ENCODE measurements at regions not wholly inside any gene's neighbourhood (a gene's known extent, or its start where the extent isn't known, plus 50 kb on each side); places are given as distances from the start of the nearest gene placed in this dataset.

DNA sequence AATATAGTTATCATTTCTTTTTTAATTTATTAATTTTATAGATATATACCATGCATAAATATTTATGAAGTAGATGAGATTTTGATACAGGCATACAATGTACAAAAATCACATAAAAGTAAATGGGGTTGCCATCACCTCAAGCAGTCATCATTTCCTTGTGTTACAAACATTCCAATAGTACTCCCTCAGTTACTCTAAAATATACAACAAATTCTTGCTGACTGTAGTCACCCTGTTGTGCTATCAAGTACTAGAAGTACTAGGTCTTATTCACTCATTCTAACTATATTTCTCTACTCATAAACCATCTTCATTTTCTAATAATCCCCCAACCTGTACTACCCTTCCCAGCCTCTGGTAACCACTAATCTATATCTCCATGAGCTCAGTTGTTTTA, 432.6 kb upstream of the SYT1 start:
- Histone ChIP-seq H3K4me2 (ENCODE audit: insufficient read depth, low read length) (no peak overlapping the region), H3K27ac (ENCODE audit: insufficient read depth, low read depth, low read length) (no peak overlapping the region), H3K27me3 (ENCODE audit: control insufficient read depth in 2 of 2, insufficient read depth in 2 of 2, low read length in 2 of 2) (peaks cover 0 to 3% of the 10 kb centered on the region in 2 experiments), H4K20me1 (replicated peaks; ENCODE audit: control insufficient read depth, extremely low read depth, insufficient read depth, low read length) (no peaks in the 10 kb centered on the region), H3K9me3 (replicated peaks; ENCODE audit: control insufficient read depth, insufficient read depth, low read length) (no peaks in the 10 kb centered on the region), H3K4me1 (ENCODE audit: control insufficient read depth, extremely low read depth, insufficient read depth, low read length) (no peaks in the 10 kb centered on the region), H3K9me1 (replicated peaks; ENCODE audit: control insufficient read depth, extremely low read depth, insufficient read depth, low read length) (no peaks in the 10 kb centered on the region), H3K4me3 (replicated peaks in 1 of 3; ENCODE audit: insufficient read depth in 1 of 3, low read depth in 1 of 3, low read length in 3 of 3) (no peak overlapping the region), H3K9ac (replicated peaks; ENCODE audit: extremely low read depth, insufficient read depth, low read length) (no peak overlapping the region), H3K79me2 (ENCODE audit: control insufficient read depth, insufficient read depth, low read length) (no peaks in the 10 kb centered on the region), H3K36me3 (ENCODE audit: control insufficient read depth in 2 of 2, extremely low read depth in 1 of 2, insufficient read depth in 2 of 2, low read length in 2 of 2) (no peaks in the 10 kb centered on the region), H2AFZ (ENCODE audit: low read depth, low read length) (no peak overlapping the region)
- dilution Hi-C loops (cut with MboI; ENCODE audit: extremely low pct_ligation_motif_present, low sequenced_read_pairs) (no loop called here), intact Hi-C loops (cut with micrococcal nuclease) (no loop called here)
- no peak for TF ChIP-seq GATA2 (IDR thresholded peaks at IDR 0.05; ENCODE audit: insufficient read depth, insufficient read length, low read depth, low read length)
- no peak for TF ChIP-seq JUN (IDR thresholded peaks at IDR 0.05; ENCODE audit: borderline replicate concordance, insufficient read depth, insufficient read length, low read depth)
- no peak for TF ChIP-seq POLR2AphosphoS5 (IDR thresholded peaks at IDR 0.05; ENCODE audit: insufficient read depth, low read depth, low read length)
- no peak for TF ChIP-seq FOS (IDR thresholded peaks at IDR 0.05; ENCODE audit: borderline replicate concordance, insufficient read depth, low read length)
- no peak for TF ChIP-seq MYC (IDR thresholded peaks at IDR 0.05; ENCODE audit: low read depth, low read length)
- TF ChIP-seq MAX (IDR thresholded peaks at IDR 0.05; ENCODE audit: insufficient read depth, insufficient read length), result no peak
- TF ChIP-seq EZH2 (IDR thresholded peaks at IDR 0.05; ENCODE audit: borderline replicate concordance, low read depth, low read length, severe bottlenecking), result no peak
- TF ChIP-seq POLR2A (IDR thresholded peaks at IDR 0.05; ENCODE audit: low read depth, low read length), result no peak
- TF ChIP-seq CTCF (IDR thresholded peaks at IDR 0.05; ENCODE audit: extremely low read depth in 1 of 2, insufficient read depth in 1 of 2, low read depth in 1 of 2, low read length in 2 of 2), result no peak
- no TSS peak for BruUV-seq (replicated peaks)
- DNase-seq (ENCODE audit: low read depth, low spot score), result no peak
- no peak for FAIRE-seq
- ChIA-PET POLR2A (no interaction called here), CTCF (no interaction called here)
